ENCODE measurements at regions not wholly inside any gene's neighbourhood (a gene's known extent, or its start where the extent isn't known, plus 50 kb on each side); places are given as distances from the start of the nearest gene placed in this dataset.

DNA sequence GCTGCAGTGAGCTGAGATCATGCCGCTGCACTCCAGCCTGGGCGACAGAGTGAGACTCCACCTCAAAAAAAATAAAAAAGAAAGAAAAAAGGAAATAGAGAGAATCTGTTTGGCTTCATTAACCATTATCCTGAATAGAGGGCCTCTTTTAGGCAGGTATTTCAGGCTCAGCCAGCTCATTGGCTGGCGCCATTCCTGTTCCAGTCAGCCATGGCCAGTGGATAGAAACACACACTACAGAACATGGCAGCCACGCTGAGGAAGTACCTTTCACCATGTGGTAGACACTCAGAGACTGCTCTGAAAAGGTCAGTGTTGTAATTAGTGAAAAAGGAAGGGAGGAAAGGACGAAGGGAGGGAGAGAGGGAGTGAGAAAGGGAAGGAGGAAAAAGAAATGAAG lies 340.0 kb upstream of the ACTBL2 start:
- no peak overlapping the region for H3K4ac ChIP-seq (replicated peaks; ENCODE audit: insufficient read length, low read depth, low read length)
- CTCF ChIA-PET (ENCODE audit: partially characterized antibody): interaction anchor here (1.0 kb wide), 1 partner anchor 115 kb away, joined by 3 read pairs; no protein-coding TSS in a partner anchor
- WGBS, 2 experiments (ENCODE audit: extremely low coverage in 1 of 2, insufficient coverage in 1 of 2, insufficient read length in 1 of 2, insufficient replicate concordance in 2 of 2, low coverage in 1 of 2, low lambda C conversion rate in 2 of 2, missing lambda C conversion rate in 1 of 2): 96 to 100% methylated on average over 1 to 5 of the region's 5 CpGs

More for the DNA sequence above, 340.0 kb upstream of the ACTBL2 start:
- H4K8ac ChIP-seq (ENCODE audit: extremely low read depth, insufficient read depth, low read length): no peak overlapping the region
- no peak overlapping the region for H3K4me3 ChIP-seq (ENCODE audit: extremely low read depth in 1 of 4, insufficient read depth in 2 of 4, low read depth in 3 of 4, low read length in 4 of 4)
- no peak overlapping the region for H2AFZ ChIP-seq (ENCODE audit: low read length)
- no peaks in the 10 kb centered on the region for H3K36me3 ChIP-seq (ENCODE audit: control insufficient read depth in 2 of 4, insufficient read depth in 4 of 4, low read length in 3 of 4)
- DNase-seq (ENCODE audit: low read depth in 1 of 2, low spot score in 2 of 2) (no peak), FAIRE-seq (no peak)
- H3K27ac ChIP-seq (ENCODE audit: low read depth, low read length): no peak overlapping the region
- H3K9me3 ChIP-seq (ENCODE audit: insufficient read depth in 2 of 2, low read depth in 1 of 2, low read length in 1 of 2): no peaks in the 10 kb centered on the region; a peak in 1 of 4 replicates
- H4K91ac ChIP-seq (replicated peaks; ENCODE audit: insufficient read length, low read length): no peak overlapping the region
- no peak overlapping the region for H3K18ac ChIP-seq (ENCODE audit: extremely low read depth, low read length)
- no peak overlapping the region for H2BK5ac ChIP-seq (ENCODE audit: low read depth, low read length)
- no peak overlapping the region for H3K56ac ChIP-seq (replicated peaks; ENCODE audit: insufficient read length, low read depth, low read length)
- H3K4me1 ChIP-seq (replicated peaks in 1 of 4; ENCODE audit: control insufficient read depth in 3 of 4, insufficient read depth in 4 of 4, low read length in 3 of 4): no peaks in the 10 kb centered on the region
- POLR2A ChIA-PET (ENCODE audit: partially characterized antibody): interaction anchor here (0.6 kb wide), 1 partner anchor 22 kb away, joined by 5 read pairs; no protein-coding TSS in a partner anchor
- H3K9ac ChIP-seq (replicated peaks in 1 of 4; ENCODE audit: extremely low read depth in 1 of 4, low read depth in 3 of 4, low read length in 3 of 4): no peak overlapping the region
- H4K5ac ChIP-seq (ENCODE audit: insufficient read length, low read depth, low read length): no peak overlapping the region
- no peak overlapping the region for H2BK120ac ChIP-seq (replicated peaks; ENCODE audit: low read depth, low read length)
- no peak overlapping the region for H3K4me2 ChIP-seq (ENCODE audit: insufficient read depth in 1 of 2, low read depth in 2 of 2, low read length in 2 of 2)
- no peaks in the 10 kb centered on the region for H3K79me1 ChIP-seq (ENCODE audit: low read depth, low read length)
- no peak overlapping the region for H2BK12ac ChIP-seq (ENCODE audit: low read depth, low read length)
- H3K27me3 ChIP-seq (replicated peaks in 1 of 4; ENCODE audit: control insufficient read depth in 3 of 4, extremely low read depth in 1 of 4, insufficient read depth in 3 of 4, low read length in 3 of 4): no peaks in the 10 kb centered on the region
- no peaks in the 10 kb centered on the region for H4K20me1 ChIP-seq (replicated peaks in 1 of 2; ENCODE audit: control insufficient read depth in 1 of 2, insufficient read depth in 2 of 2, low read length in 2 of 2)
- no peak overlapping the region for H2BK20ac ChIP-seq (ENCODE audit: low read length)
- no peak overlapping the region for H3K23ac ChIP-seq (ENCODE audit: insufficient read length)
- H3K14ac ChIP-seq (ENCODE audit: insufficient read length): no peak overlapping the region
- no peaks in the 10 kb centered on the region for H3K79me2 ChIP-seq (ENCODE audit: control insufficient read depth in 1 of 2, insufficient read depth in 2 of 2, low read length in 2 of 2)
- H2BK15ac ChIP-seq (ENCODE audit: low read length): no peak overlapping the region
- TF ChIP-seq SP2 (IDR thresholded peaks at IDR 0.05; ENCODE audit: low read length) (no peak), SAP30 (IDR thresholded peaks at IDR 0.05; ENCODE audit: insufficient read depth, insufficient replicate concordance, low read length) (no peak), CTBP2 (IDR thresholded peaks at IDR 0.05; ENCODE audit: borderline replicate concordance, insufficient read depth, insufficient read length, low read length) (no peak), TCF12 (IDR thresholded peaks at IDR 0.05; ENCODE audit: low read depth, low read length) (no peak), EZH2 (IDR thresholded peaks at IDR 0.05; ENCODE audit: low read depth, low read length, severe bottlenecking) (no peak), KDM5A (IDR thresholded peaks at IDR 0.05; ENCODE audit: low read length) (no peak), BACH1 (IDR thresholded peaks at IDR 0.05; ENCODE audit: low read length) (no peak), SP1 (IDR thresholded peaks at IDR 0.05; ENCODE audit: low read depth, low read length) (no peak)
- TF ChIP-seq, protein P1, sequence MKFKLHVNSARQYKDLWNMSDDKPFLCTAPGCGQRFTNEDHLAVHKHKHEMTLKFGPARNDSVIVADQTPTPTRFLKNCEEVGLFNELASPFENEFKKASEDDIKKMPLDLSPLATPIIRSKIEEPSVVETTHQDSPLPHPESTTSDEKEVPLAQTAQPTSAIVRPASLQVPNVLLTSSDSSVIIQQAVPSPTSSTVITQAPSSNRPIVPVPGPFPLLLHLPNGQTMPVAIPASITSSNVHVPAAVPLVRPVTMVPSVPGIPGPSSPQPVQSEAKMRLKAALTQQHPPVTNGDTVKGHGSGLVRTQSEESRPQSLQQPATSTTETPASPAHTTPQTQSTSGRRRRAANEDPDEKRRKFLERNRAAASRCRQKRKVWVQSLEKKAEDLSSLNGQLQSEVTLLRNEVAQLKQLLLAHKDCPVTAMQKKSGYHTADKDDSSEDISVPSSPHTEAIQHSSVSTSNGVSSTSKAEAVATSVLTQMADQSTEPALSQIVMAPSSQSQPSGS (IDR thresholded peaks at IDR 0.05; ENCODE audit: low read length): no peak
- no peaks in the 10 kb centered on the region for H3K23me2 ChIP-seq (ENCODE audit: low read depth, low read length)
- H2AK5ac ChIP-seq (ENCODE audit: low read depth, low read length): no peak overlapping the region

Measured in H1 (cell line).